ENCODE measurements at regions not wholly inside any gene's neighbourhood (a gene's known extent, or its start where the extent isn't known, plus 50 kb on each side); places are given as distances from the start of the nearest gene placed in this dataset.

DNA sequence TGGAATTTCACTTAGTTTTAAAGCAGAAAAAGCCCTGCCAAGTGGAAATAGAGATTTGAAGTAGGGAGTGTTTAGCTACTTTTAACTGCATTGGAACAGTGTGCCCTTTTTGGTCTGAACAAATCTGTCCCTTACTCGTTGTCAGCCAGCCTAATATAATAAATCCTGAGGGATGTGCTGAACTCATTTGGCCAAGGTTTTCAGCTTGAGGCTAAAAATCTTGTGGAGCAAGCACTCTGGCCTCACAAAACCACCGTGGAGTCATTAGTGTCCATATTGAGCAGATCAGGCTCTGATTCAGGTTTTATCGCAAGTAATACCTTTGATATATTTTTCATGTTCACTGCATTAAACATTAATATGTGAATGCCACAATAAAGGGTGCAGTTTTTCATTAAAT, 383.5 kb downstream of the FRK start:
- H3K4me3 ChIP-seq (ENCODE audit: low read depth, low read length) = no peak overlapping the region

GRCh38 chr6:115675443-115675842, 385.2 kb downstream of the FRK start:
- TF ChIP-seq, protein P1, sequence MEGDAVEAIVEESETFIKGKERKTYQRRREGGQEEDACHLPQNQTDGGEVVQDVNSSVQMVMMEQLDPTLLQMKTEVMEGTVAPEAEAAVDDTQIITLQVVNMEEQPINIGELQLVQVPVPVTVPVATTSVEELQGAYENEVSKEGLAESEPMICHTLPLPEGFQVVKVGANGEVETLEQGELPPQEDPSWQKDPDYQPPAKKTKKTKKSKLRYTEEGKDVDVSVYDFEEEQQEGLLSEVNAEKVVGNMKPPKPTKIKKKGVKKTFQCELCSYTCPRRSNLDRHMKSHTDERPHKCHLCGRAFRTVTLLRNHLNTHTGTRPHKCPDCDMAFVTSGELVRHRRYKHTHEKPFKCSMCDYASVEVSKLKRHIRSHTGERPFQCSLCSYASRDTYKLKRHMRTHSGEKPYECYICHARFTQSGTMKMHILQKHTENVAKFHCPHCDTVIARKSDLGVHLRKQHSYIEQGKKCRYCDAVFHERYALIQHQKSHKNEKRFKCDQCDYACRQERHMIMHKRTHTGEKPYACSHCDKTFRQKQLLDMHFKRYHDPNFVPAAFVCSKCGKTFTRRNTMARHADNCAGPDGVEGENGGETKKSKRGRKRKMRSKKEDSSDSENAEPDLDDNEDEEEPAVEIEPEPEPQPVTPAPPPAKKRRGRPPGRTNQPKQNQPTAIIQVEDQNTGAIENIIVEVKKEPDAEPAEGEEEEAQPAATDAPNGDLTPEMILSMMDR (IDR thresholded peaks at IDR 0.05; ENCODE audit: low read depth, low read length) = no peak
- H3K4me3 ChIP-seq (ENCODE audit: low read depth, low read length) = no peak overlapping the region

More for the DNA sequence above, 383.5 kb downstream of the FRK start:
- TF ChIP-seq, protein P1 (IDR thresholded peaks at IDR 0.05; ENCODE audit: low read depth, low read length) = no peak

GRCh38 chr6:115668781-115669180, 391.9 kb downstream of the FRK start:
- no peak overlapping the region for H3K4me3 ChIP-seq (ENCODE audit: low read depth, low read length)
- TF ChIP-seq, protein P1 (IDR thresholded peaks at IDR 0.05; ENCODE audit: low read depth, low read length) = no peak

- H3K4me3 ChIP-seq (ENCODE audit: low read depth, low read length) = no peak overlapping the region
- TF ChIP-seq, protein P1 (IDR thresholded peaks at IDR 0.05; ENCODE audit: low read depth, low read length) = no peak
Measured at GRCh38 chr6:115668211-115668610, 392.5 kb downstream of the FRK start.

- TF ChIP-seq, protein P1 (IDR thresholded peaks at IDR 0.05; ENCODE audit: low read depth, low read length) = no peak
- H3K4me3 ChIP-seq (ENCODE audit: low read depth, low read length) = no peak overlapping the region
Measured at GRCh38 chr6:115667478-115668026, 393.1 kb downstream of the FRK start.

- no peak overlapping the region for H3K4me3 ChIP-seq (ENCODE audit: low read depth, low read length)
- TF ChIP-seq, protein P1 (IDR thresholded peaks at IDR 0.05; ENCODE audit: low read depth, low read length) = no peak
Measured at GRCh38 chr6:115666997-115667396, 393.7 kb downstream of the FRK start.

GRCh38 chr6:115665310-115665709, 395.4 kb downstream of the FRK start:
- TF ChIP-seq, protein P1 (IDR thresholded peaks at IDR 0.05; ENCODE audit: low read depth, low read length) = no peak
- H3K4me3 ChIP-seq (ENCODE audit: low read depth, low read length) = no peak overlapping the region

All from WI38 (cell line).